DND-41 (cell line): ENCODE measurements at regions not wholly inside any gene's neighbourhood (a gene's known extent, or its start where the extent isn't known, plus 50 kb on each side); places are given as distances from the start of the nearest gene placed in this dataset.
"Not testable (repeated sequence)": the region's sequence is repeated elsewhere in the genome, so short reads cannot be mapped to it uniquely, and the experiment has no call there.

ENCODE experiments used
- ATAC-seq: fragments of 200-7000 bp; cut with Tn5 transposase; 3 replicates; pipeline ENCODE4 v1.9.1; 2021; ENCODE audit warnings: low read depth; ENCODE audit not compliant: insufficient read depth
- DNase-seq: peaks from one replicate; pipeline ENCODE4 v3.0.0-alpha.2; 2020
- H2AFZ ChIP-seq: 2 replicates; pipeline ENCODE4 v1.6.0; 2012; ENCODE audit warnings: low read depth, low read length
- H3K27ac ChIP-seq: 2 replicates; pipeline ENCODE4 v1.5.1; 2012; ENCODE audit warnings: low read length, inconsistent platforms
- H3K27me3 ChIP-seq: fragments of 200-600 bp; sonication (generic); 2 replicates; pipeline ENCODE4 v1.6.0; 2012; ENCODE audit warnings: low read length, mild to moderate bottlenecking, inconsistent platforms; ENCODE audit not compliant: insufficient read depth, poor library complexity
- H3K36me3 ChIP-seq: 2 replicates; pipeline ENCODE4 v1.5.1; 2012; ENCODE audit warnings: low read length, inconsistent platforms; ENCODE audit not compliant: insufficient read depth
- H3K4me1 ChIP-seq: 2 replicates; pipeline ENCODE4 v1.5.1; 2012; ENCODE audit warnings: mild to moderate bottlenecking, low read length; ENCODE audit not compliant: insufficient read depth
- H3K4me2 ChIP-seq: 2 replicates; pipeline ENCODE4 v1.6.0; 2012; ENCODE audit warnings: mild to moderate bottlenecking, moderate library complexity, low read length, inconsistent platforms; ENCODE audit not compliant: insufficient read depth
- H3K4me3 ChIP-seq, 2 experiments: fragments of 200-600 bp in 1 of 2; shearing (Covaris generic) in 1 of 2; 2 replicates each; pipeline ENCODE4 v1.5.1; 2012 to 2016; ENCODE audit warnings: inconsistent platforms in 2 of 2, low read length in 2 of 2, mild to moderate bottlenecking in 2 of 2, low read depth in 1 of 2, moderate library complexity in 1 of 2
- H3K79me2 ChIP-seq: 2 replicates; pipeline ENCODE4 v1.6.0; 2012; ENCODE audit warnings: low read length, inconsistent platforms; ENCODE audit not compliant: insufficient read depth
- H3K9ac ChIP-seq: 2 replicates; pipeline ENCODE4 v1.6.0; 2012; ENCODE audit warnings: low read depth, mild to moderate bottlenecking, inconsistent platforms, low read length, moderate library complexity
- H3K9me3 ChIP-seq: 2 replicates; pipeline ENCODE4 v1.5.1; 2012; ENCODE audit warnings: low read length, moderate library complexity, mild to moderate bottlenecking, inconsistent platforms; ENCODE audit not compliant: insufficient read depth, severe bottlenecking
- H4K20me1 ChIP-seq: 2 replicates; pipeline ENCODE4 v1.6.0; 2012; ENCODE audit warnings: low read length; ENCODE audit not compliant: insufficient read depth
- EZH2 ChIP-seq: IDR thresholded peaks from 3 replicates; pipeline ENCODE4 v1.6.1; 2012; ENCODE audit warnings: borderline replicate concordance, low read depth, mild to moderate bottlenecking, moderate library complexity, low read length, inconsistent platforms; ENCODE audit not compliant: severe bottlenecking
- TF ChIP-seq, protein P1 (sequence below): IDR thresholded peaks from 2 replicates; pipeline ENCODE4 v1.5.1; 2012; ENCODE audit warnings: borderline replicate concordance, low read length, moderate library complexity, mild to moderate bottlenecking; ENCODE audit not compliant: poor library complexity, severe bottlenecking; ENCODE audit errors: extremely low read depth

DNA sequence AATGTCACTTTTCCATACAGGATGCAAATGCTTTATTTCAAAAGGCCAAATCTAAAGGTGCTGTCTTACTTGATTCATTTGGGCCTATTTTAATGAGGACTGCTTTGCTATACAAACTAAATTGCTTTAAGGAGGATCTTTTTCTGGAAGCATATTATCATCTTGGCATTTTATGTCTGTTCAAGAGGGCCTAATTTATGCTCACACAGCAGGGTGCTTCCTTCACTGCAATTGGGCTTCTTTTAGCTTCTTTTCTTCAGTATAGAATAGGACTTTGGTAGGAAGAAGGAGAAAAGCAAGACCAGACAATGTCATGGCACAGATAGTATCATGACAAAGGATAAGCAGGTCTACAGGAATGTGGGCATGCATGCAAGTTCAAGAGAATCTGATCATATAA, 222.4 kb upstream of the ANKRD50 start:
- no peak overlapping the region for H2AFZ ChIP-seq
- no peak for DNase-seq
- no peak for ATAC-seq
- H3K4me1 ChIP-seq: no peaks in the 10 kb centered on the region
- no peaks in the 10 kb centered on the region for H4K20me1 ChIP-seq
- H3K79me2 ChIP-seq: no peaks in the 10 kb centered on the region
- no peak overlapping the region for H3K4me3 ChIP-seq
- no peak overlapping the region for H3K4me2 ChIP-seq
- H3K9me3 ChIP-seq: no peaks in the 10 kb centered on the region
- TF ChIP-seq, protein P1, sequence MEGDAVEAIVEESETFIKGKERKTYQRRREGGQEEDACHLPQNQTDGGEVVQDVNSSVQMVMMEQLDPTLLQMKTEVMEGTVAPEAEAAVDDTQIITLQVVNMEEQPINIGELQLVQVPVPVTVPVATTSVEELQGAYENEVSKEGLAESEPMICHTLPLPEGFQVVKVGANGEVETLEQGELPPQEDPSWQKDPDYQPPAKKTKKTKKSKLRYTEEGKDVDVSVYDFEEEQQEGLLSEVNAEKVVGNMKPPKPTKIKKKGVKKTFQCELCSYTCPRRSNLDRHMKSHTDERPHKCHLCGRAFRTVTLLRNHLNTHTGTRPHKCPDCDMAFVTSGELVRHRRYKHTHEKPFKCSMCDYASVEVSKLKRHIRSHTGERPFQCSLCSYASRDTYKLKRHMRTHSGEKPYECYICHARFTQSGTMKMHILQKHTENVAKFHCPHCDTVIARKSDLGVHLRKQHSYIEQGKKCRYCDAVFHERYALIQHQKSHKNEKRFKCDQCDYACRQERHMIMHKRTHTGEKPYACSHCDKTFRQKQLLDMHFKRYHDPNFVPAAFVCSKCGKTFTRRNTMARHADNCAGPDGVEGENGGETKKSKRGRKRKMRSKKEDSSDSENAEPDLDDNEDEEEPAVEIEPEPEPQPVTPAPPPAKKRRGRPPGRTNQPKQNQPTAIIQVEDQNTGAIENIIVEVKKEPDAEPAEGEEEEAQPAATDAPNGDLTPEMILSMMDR: no peak
- no peak for TF ChIP-seq EZH2
- H3K27ac ChIP-seq: no peak overlapping the region
- H3K36me3 ChIP-seq: no peaks in the 10 kb centered on the region
- H3K9ac ChIP-seq: no peak overlapping the region
- H3K27me3 ChIP-seq: no peaks in the 10 kb centered on the region

DNA sequence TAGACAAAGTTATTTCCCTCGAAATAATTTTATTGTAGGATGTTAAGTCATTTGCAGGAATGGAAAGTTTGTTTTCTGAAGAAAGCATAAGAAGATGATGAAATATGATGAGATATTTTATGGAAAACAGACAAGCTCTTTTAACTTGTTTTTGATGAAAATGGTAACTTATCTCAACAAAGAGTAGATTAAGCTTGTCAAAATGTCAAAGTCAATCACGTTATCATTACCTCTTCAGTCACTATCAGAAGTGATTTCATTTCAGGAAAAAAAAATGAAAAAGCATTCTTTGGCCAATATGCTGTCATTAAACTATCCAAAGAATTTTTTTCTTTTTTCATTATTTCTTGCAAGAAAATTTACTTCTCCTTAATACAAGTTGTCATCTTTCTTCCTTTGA, 221.0 kb upstream of the ANKRD50 start:
- ATAC-seq (no peak), DNase-seq (no peak)
- no peaks in the 10 kb centered on the region for H3K79me2 ChIP-seq
- H2AFZ ChIP-seq: no peak overlapping the region
- H3K9ac ChIP-seq: no peak overlapping the region
- no peak overlapping the region for H3K27ac ChIP-seq
- TF ChIP-seq, protein P1: no peak
- no peak for TF ChIP-seq EZH2
- H3K9me3 ChIP-seq: no peaks in the 10 kb centered on the region
- no peaks in the 10 kb centered on the region for H3K36me3 ChIP-seq
- H4K20me1 ChIP-seq: no peaks in the 10 kb centered on the region
- no peaks in the 10 kb centered on the region for H3K4me1 ChIP-seq
- H3K4me2 ChIP-seq: no peak overlapping the region
- H3K27me3 ChIP-seq: no peaks in the 10 kb centered on the region
- no peak overlapping the region for H3K4me3 ChIP-seq

DNA sequence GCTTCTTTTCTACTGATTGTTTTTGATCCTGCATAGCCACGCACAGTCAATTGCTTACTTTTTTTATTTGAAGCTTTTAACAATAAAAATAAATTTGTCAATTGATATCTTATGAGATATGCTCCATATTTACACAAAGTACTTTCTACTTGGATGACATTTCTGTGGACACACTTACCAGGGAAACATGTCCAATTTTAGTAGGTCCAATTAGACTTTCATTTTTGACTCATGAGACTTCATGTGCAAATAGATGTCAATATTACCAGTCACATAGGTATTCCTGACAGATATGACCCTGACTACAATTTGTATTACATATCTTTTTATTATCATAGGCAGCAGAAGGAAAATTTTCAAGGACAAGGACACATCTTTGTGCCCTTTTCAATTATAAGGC, 219.9 kb upstream of the ANKRD50 start:
- TF ChIP-seq, protein P1: no peak
- TF ChIP-seq EZH2: no peak
- H3K9ac ChIP-seq: no peak overlapping the region
- H3K4me3 ChIP-seq: no peak overlapping the region
- H3K4me1 ChIP-seq: no peaks in the 10 kb centered on the region
- no peaks in the 10 kb centered on the region for H3K79me2 ChIP-seq
- H3K4me2 ChIP-seq: no peak overlapping the region
- H3K36me3 ChIP-seq: no peaks in the 10 kb centered on the region
- ATAC-seq (no peak), DNase-seq (no peak)
- H2AFZ ChIP-seq: no peak overlapping the region
- no peaks in the 10 kb centered on the region for H3K27me3 ChIP-seq
- H3K27ac ChIP-seq: no peak overlapping the region
- no peaks in the 10 kb centered on the region for H3K9me3 ChIP-seq
- H4K20me1 ChIP-seq: no peaks in the 10 kb centered on the region

DNA sequence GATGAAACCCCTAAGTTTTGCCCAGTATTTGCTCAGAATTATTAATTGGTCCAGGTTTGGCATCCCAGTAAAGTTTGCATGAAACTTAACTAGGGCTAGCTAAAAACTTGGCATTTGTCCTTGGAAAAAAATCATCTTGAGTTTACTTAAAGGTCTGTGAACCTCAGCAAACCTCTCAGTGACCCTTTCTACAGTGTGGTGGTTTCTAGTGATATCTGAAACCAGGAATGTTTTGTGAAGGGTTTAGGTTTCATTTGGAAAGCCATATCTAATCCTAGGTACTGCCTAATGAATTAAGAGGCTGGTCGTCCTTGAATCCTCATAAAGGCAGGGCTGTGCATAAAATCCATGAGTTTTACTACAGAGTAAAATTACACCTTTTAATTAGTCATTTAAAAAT, 218.5 kb upstream of the ANKRD50 start:
- Histone ChIP-seq H3K4me2 (no peak overlapping the region), H3K27me3 (no peaks in the 10 kb centered on the region), H3K9ac (no peak overlapping the region), H3K79me2 (no peaks in the 10 kb centered on the region), H3K36me3 (no peaks in the 10 kb centered on the region), H3K4me3 (no peak overlapping the region), H3K4me1 (no peaks in the 10 kb centered on the region), H3K9me3 (no peaks in the 10 kb centered on the region), H2AFZ (no peak overlapping the region), H4K20me1 (no peaks in the 10 kb centered on the region), H3K27ac (no peak overlapping the region)
- DNase-seq (no peak), ATAC-seq (no peak)
- TF ChIP-seq, protein P1: no peak
- TF ChIP-seq EZH2: no peak

DNA sequence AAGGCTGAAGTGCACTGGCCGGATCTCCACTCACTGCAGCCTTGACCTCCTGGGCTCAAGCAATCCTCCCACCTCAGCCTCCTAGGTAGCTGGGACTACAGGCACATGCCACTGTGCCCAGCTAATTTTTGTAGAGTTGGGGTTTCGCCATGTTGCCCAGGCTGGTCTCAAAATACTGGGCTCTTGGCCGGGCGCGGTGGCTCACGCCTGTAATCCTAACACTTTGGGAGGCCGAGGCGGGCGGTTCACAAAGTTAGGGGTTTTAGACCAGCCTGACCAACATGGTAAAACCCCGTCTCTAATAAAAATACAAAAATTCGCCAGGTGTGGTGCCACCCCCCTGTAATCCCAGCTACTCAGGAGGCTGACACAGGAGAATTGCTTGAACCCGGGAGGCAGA, 210.2 kb upstream of the ANKRD50 start:
- DNase-seq, H3K4me1 ChIP-seq, H3K79me2 ChIP-seq, H3K36me3 ChIP-seq, ATAC-seq, H4K20me1 ChIP-seq, H3K9me3 ChIP-seq, H3K27ac ChIP-seq, H3K4me2 ChIP-seq, H3K9ac ChIP-seq, H3K4me3 ChIP-seq, H2AFZ ChIP-seq, H3K27me3 ChIP-seq: not testable (repeated sequence)
